HG02870 (cell line): ENCODE measurements at regions not wholly inside any gene's neighbourhood (a gene's known extent, or its start where the extent isn't known, plus 50 kb on each side); places are given as distances from the start of the nearest gene placed in this dataset.
A peak's percentile ranks its signal among the peaks of the same experiment; 100 is the strongest.
"Not testable (repeated sequence)": the region's sequence is repeated elsewhere in the genome, so short reads cannot be mapped to it uniquely, and the experiment has no call there.

Experiments
- ATAC-seq: cut with Tn5 transposase; IDR thresholded peaks from one replicate; pipeline ENCODE4 v1.9.1; 2021; ENCODE audit warnings: mild to moderate bottlenecking, moderate library complexity; ENCODE audit not compliant: unreplicated experiment

DNA sequence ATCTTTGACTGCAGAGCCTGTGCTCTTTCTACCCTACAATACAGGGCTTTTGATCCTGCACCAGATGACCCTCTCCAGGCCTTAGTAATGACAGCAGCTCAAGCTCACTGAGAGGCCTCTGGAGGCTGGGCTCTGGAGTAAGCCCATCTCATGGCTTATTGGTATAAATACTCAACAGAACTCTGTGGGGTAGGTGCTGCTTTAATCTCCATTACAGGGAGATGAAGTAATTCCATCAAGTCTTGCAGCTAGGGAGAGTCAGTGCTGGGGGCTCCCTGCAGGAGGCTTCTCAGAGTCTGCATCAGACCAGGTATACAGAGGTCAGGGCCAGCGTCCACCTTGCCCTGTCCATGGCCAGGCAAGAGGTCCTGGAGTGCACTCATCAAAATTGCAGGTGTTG lies 89.2 kb upstream of the SLC6A11 start:
- ATAC-seq: no peak

DNA sequence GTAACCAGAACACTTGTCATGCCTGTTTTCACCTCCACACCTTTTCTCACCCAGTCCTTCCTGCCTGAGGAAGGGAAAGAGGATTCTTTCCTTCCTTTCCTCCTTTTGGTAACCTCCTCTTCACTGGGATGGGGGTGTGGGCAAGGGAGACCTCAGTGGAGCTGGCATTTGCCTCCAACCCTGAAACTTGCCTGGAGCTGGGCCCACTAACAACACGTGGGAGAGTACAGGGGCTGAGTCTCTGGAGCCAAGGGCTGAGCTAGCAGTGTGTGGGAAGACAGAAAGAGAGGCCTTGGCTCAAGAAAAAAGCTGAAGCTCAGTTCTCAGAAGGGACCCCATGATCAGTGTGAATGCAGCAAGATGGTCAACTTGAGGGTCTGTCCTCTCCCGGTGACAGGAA lies 86.6 kb upstream of the SLC6A11 start:
- ATAC-seq: no peak

DNA sequence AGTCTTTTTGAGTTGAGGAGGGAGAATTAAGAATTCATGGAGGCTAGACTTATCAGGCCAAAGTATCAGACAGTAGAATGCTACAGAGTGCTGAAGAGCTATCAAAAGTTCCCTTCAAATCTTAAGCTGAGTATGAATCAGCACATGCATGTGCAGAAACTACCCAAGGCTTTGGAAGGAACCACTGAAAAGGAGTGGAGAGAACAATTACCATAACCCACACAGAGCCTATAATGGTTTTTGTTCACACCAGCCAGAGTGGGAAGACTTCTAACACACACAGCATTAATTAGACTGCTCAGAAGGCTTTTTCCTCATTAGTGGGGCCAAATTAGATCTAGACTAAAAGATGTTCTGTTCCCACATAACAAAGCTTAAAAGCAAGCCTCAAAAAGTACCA lies 83.7 kb upstream of the SLC6A11 start:
- no peak for ATAC-seq

DNA sequence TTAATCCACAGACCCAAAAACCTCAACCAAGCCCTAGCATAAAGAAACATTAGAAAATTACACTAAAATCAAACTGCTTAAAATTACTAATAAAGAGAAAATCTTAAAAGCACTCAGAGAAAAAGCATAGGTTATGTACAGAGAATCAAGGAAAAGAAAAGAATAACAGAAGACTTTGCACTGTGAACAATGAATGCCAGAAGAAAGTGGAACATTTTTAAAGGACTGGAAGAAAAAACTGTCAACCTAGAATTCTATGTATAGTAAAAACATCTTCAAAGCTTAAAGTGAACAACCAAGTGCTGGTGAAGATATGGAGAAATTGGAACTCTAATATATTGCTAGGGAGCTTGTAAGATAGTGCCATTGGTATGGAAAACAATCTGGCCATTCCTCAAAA lies 82.7 kb upstream of the SLC6A11 start:
- no peak for ATAC-seq

DNA sequence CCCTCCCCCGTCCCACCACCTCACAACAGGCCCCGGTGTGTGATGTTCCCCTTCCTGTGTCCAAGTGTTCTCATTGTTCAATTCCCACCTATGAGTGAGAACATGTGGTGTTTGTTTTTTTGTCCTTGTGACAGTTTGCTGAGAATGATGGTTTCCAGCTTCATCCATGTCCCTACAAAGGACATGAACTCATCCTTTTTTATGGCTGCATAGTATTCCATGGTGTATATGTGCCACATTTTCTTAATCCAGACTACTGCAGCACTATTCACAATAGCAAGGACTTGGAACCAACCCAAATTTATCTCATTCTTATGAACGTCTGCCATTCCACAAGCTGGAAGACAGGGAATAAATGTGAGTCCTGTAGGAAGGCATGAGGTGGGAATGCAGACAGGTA lies 79.6 kb upstream of the SLC6A11 start:
- ATAC-seq: not testable (repeated sequence)

DNA sequence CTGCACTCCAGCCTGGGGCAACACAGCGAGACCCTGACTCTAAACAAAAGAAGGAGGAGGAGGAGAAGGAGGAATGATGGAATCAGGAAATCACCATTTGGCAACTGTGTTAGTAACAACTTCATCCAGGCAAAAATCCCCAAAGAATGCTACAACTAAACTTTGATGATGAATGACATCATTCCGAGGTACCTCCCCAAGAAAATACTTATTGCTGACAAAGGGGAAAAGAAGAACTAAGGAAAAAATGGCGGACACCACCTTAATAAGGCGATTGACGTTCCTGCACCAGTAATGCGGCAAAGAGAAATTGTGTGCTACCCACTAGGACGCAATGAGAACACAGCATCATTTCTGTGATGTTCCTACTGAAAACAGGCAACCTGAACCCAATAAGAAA lies 78.2 kb upstream of the SLC6A11 start:
- ATAC-seq: no peak

DNA sequence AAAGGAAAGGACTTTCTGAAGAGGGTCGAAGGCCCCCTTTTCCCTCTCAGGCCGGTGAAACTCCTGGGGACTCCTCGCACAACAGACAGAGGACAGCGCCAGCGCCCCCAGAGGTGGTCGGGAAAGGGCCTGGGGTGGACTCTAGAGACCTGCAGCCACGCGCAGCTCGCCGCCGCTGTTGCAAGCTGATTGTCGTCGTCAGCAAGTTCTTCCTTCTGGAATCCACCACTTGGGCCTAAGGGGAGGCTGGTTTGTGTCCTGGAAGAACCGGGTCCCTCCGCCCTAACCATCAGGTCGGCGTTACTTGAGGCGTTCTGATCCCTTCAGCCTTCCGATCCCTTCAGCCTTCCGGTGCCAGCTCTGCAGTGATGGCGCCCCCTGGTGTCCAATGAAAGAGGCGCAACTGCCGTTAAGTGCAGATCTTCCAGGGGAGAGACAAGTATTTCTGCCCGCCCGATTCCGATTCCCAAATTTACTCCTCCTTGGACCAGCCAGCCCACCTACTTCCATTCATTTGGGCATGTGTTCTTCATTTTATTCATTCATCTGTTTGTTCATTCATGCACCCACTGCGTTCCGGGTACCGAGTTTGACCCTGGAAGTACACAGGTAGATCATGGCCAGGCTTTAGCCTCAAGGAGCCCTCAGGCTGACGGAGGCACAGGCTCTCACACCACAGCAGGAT lies 77.2 kb upstream of the SLC6A11 start:
- no peak for ATAC-seq

DNA sequence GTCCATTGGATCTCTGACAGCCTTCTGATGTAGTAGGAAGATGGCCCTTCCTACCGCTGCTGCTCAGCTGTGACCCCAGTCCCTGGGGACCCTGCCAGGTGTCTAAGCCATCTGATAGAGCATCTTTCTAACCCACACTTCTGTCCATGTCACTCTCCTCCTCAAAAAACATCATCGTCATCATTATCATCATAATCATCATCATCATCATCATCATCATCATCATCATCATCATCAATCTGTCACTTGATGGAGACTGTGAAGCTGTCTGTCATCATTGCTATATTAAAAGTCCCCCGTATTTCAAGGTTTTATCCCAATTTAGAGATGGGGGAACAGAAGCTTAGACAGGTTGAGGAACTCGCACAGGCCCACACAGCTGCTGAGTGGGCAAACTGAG lies 75.1 kb upstream of the SLC6A11 start:
- no peak for ATAC-seq

DNA sequence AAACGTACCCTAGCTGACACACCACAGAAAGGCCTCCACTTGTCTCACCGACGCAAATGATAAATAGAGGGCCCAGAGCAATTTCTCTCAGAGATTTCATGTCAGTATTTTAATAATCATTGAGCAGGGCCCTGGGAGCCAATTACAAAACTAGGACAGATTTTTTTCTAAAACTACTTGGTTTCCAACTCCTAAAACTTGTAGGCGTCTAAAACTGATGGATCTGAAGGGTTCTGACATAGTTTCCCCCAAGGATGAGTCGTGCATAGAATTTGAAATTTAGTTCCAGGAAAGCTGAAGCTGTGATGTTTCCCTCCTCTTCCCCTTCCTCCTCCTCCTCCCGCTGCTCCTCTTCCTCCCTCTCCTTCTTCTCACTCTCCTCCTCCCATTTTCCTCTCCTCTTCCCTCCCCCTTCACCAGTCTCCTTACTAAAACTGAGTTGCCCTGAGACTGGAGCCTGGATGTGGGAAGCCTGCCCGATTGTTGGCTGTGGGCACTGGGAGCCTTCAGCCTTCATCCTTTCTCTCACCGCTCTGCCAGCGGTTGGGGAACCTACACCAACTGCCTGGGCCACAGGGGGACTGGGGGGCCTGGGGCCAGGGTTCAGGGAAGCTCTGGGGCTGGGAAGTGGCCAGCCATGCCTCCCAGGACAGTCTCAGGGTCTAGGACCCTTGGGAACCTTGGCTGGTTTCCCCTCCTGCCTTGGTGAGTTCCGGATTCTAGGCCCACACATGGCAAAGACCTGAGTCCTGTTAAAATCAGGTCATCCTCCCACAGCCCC lies 73.9 kb upstream of the SLC6A11 start:
- no peak for ATAC-seq

DNA sequence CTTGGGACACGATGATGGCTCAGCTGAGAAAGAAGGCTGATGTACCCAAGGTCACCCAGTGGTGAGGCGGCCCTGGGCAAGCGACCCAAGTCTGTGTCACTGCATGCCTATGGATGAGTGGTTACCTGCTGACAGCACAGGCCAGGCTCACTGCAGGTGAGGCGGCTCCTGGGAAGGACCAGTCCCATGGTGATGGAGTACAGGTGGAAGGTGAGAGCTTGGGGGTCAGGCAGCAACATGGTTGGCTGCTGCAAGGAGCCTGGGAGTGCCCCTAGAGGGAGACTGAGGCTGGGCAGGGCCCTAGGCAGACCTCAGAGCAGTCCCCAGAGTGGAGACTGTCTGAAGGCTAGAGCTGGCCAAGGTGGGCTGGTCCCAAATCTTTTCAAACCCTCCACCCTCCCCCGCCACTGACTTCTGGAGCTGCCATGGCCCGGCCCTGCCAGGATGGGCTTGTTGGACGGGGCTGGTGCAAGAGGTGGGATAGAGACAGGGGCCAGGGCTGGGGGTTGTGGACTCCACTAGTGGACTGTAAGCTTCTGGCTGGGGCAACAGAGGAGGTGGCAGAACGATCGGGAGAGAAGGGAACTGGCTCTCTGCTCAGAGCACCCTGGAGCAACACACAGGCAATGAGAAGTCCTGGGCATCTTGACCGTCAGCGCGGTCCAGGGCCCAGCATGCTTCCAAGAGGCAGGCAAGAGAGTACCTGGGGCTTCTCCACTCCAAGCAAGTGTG lies 72.5 kb upstream of the SLC6A11 start:
- ATAC-seq: no peak

DNA sequence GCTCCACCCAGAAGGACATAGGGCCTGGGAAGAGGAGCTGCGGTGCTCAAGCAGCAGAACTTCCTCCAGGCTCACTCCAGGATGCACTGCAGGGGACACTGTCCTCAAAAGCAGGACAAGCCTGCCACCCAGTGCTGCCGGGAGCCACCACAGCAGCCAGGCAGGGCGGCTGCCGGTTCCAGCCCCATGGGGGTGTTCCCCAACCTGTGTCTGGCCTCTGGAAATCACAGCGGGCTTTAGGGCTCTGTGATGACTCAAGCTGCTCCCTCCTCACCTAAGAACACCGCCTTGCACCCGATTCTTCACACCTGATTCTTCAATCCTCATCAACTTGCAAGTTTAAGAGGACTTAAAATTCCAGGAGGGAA lies 71.9 kb upstream of the SLC6A11 start:
- no peak for ATAC-seq

DNA sequence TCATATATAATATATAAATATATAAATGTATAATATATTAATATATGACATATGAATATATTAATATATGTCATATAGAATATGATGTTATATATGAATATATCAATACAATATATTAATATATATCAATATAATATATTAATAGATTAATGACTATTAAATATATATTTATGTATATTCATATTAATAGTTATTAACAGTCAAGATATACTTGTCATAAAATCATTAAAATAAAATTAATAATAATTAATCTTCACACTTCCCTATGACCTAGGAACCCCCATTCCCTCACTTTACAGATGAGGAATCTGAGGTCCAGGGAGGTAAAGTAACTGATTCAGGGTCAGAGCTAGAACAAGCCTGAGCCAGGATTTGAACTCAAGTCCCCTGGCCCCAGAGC lies 70.6 kb upstream of the SLC6A11 start:
- no peak for ATAC-seq

DNA sequence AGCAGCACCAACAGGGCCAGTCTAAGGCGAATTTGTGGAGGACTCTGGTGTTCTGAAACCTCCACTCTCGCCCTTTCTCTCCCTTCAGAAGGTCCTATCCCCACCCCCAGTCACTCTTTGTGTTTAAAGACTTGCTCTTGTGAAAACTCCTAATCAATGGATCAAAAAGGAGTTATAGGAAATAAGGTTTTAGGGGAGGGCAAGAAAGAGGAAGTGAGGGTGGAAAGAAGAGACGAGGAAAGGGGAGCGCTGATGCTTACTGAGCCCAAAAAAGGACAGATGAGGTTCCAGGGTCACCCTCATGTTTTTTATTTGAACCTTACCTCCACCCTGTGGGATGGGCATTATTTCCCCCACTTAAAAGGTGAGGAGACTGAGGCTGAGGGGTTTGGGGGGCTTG lies 70.0 kb upstream of the SLC6A11 start:
- ATAC-seq: no peak

DNA sequence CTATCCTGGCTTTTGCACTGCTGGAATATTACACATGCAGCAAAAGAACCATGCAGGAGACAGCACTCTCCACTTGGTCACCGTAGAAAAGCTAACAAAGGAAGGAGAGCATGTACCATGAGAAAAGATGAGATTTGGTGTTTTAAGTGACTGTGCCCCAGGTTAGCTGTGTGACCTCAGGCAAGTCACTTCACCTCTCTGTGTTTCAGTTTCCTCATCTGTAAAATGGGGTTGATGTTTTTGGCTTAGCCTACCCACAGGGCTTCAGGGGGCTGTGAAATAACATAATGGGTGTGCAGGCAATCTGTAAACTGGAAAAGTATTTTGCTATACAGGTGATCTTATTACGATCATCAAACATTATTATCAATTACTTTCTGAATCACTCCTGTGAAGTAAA lies 69.3 kb upstream of the SLC6A11 start:
- ATAC-seq: no peak

DNA sequence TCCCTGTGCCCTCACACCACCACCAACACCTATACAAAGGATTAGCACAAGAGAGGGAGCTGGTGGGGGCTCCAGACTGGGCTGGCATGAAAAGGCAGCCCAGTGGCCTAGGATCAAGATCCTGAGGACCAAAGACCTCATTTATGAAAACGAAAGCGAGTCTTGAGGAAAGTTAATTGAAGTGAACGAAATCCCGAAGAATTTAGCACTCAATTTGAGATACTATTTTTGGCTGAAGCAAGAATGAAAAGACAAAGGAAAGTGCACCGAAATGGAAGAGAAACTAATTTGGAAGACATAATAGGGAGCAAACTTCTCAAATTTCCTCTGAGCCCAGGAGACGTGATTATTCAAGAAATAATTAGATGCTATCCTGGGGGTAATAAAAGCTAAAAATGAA lies 68.7 kb upstream of the SLC6A11 start:
- ATAC-seq: no peak

DNA sequence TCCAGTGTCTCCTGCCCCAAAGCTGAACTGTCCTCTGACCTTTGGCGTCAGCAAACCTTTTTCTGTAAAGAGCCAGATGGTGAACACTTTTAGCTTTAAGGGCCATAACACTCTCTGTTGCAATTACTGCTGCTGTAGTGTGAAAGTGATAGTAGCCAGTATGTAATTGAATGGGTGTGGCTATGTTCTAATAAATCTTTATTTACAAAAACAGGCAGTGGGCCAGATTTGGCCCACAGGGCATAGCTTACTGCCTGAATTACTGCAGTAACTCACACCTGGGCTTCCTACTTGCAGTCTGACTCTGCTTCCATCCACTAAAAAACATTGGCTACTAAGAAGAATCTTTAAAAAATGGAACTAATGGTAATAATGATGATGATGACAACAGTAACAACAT lies 68.0 kb upstream of the SLC6A11 start:
- no peak for ATAC-seq

DNA sequence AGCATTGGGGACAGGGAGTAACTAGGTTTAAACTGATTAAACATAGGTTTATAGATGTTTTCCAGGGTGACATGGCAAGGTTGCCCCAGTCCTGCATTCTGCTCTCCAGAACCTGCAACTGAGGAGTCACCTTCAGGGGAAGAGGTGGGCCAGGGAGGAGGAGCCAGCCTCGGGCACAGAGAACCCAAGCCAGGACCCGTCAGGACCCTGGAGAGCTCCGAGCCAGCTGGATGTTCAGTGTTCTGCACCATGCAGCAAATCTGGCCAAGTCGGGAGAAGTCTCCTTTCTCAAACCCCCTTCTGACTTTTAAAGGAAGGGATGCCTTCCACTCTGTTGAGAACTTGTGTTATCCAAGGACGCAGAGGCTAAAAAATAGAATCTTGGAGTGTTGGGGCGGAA lies 62.1 kb upstream of the SLC6A11 start:
- no peak for ATAC-seq

DNA sequence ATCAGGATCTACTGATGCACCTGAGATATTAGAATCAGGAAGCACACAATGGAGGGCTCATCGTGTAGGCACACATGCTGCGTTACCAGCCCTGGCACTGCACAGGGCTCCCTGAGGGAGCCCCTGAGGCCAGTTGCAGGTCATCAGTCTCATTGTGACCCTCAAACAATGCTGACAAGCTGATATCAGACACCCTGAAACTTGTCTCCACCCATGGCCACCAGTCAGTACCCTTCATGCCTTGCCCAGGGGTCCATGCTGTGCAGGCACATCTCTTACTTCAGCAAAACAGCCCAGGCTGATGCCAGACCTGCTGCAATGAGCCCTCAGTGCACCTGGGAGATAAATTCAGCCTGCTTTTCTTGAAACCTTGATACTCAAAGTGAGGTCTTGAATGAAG lies 59.5 kb upstream of the SLC6A11 start:
- no peak for ATAC-seq

DNA sequence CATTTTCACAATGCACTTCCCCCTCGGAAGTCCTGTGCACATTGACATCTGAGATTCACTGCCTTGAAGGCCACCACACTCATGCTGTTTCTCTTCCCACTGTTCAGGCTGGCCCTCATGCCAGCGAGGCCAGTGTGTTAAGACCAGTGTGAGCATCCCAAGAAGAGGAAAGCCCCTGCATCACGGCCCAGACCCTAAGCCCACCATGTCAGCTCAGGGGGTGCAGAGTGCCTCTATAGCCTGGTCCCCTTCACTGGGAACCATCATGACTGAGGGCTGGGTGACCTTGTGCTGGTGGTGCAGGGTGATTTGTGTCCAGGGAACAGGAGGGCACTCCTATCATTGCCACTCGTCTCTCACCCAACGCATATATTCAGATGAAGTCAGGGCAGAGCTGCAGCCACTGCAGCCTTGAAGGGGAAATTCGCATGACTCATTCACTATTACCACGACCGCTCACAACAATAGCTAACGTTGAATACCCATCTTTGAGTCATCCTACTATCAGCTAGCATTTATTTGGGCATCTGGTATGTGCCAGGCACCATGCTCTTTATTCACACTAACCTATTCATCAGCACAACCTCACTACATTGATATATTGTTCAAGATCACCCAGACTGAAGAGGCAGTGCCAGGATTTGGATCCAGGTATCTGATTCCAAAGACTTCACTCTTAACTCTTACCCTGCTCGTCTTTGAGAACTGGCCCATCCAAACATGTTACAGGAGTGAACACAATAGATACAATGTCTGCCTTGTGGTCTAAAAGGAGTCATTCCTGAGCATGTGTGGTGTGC lies 58.8 kb upstream of the SLC6A11 start:
- ATAC-seq: no peak

DNA sequence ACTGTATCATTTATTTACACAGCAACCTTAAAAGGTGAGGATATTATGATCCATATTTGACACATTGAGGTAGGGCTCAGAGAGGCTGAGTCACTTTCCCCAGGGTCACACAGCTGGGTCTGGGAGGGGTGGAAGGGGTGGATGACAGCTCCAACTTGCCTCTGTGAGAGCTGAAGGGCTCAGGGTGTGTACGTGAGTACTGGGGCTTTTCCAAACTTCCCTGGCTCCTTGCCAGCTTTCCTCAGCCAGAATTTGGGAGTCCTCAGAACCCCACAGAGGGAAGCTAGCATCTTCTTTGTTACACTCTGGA lies 58.3 kb upstream of the SLC6A11 start:
- no peak for ATAC-seq

DNA sequence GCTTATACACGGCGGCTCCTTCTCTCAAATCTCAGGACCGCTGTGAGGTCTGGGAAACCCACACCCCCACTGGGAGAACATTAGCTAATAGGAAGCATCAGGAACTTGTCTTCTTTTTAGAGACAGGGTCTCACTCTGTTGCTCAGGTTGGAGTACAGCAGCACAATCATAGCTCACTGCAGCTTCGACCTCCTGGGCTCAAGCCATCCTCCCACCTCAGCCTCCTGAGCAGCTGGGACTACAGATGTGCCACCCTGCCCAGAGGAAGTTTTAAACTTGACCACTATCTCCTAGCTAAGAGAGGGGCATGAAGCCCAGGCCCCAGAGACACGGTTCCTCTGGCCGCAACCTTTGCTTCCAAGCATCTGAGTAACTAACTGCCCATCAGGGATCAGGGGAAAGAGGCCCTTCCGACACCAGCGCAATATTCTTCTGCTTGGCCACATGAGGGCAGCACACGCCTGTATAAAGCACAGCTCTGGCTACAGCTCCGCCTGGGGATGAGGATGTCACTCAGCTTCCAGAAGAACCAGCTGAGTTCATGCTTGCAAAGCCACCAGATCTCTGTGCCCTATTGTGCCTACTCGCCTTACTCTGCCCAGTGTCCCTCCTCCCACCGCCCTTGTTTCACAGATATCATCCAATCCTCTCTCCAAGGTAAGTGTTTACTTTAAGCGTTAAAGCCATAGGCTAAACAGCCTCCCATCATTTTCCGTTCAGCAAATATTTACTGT lies 57.6 kb upstream of the SLC6A11 start:
- peak; percentile 70 for ATAC-seq
